Skeletal muscle tissue (tissue), 3 donors: ENCODE measurements at regions not wholly inside any gene's neighbourhood (a gene's known extent, or its start where the extent isn't known, plus 50 kb on each side); places are given as distances from the start of the nearest gene placed in this dataset.

Source experiments
- H3K27ac ChIP-seq: one replicate; pipeline ENCODE4 v1.7.0; 2013; ENCODE audit warnings: mild to moderate bottlenecking, low read depth, low read length, inconsistent platforms
- H3K27me3 ChIP-seq, 3 donors: one replicate each; pipeline ENCODE4 v1.7.0; 2013; ENCODE audit warnings: low read length in 3 of 3; ENCODE audit not compliant: control insufficient read depth in 3 of 3, insufficient read depth in 3 of 3
- H3K36me3 ChIP-seq, 3 donors: one replicate each; pipeline ENCODE4 v1.7.0; 2013; ENCODE audit warnings: low read length in 3 of 3; ENCODE audit not compliant: control insufficient read depth in 3 of 3, insufficient read depth in 3 of 3
- H3K4me1 ChIP-seq, 3 donors: one replicate each; pipeline ENCODE4 v1.7.0; 2013; ENCODE audit warnings: low read length in 3 of 3, mild to moderate bottlenecking in 3 of 3; ENCODE audit not compliant: control insufficient read depth in 3 of 3, insufficient read depth in 3 of 3
- H3K4me3 ChIP-seq, 3 donors: one replicate each; pipeline ENCODE4 v1.7.0; 2013; ENCODE audit warnings: low read length in 3 of 3
- H3K9ac ChIP-seq, 3 donors: one replicate each; pipeline ENCODE4 v1.7.0; 2013; ENCODE audit warnings: low read length in 3 of 3, mild to moderate bottlenecking in 3 of 3, moderate library complexity in 2 of 3, low read depth in 1 of 3
- H3K9me3 ChIP-seq, 3 donors: one replicate each; pipeline ENCODE4 v1.7.0; 2013; ENCODE audit warnings: low read length in 3 of 3; ENCODE audit not compliant: control insufficient read depth in 3 of 3
- donor health status: Osteomylitis.

- peaks cover 37 to 41% (median 37%) of the 10 kb centered on the region in 3 donors for H3K4me1 ChIP-seq
- no peak overlapping the region for H3K4me3 ChIP-seq
- no peaks in the 10 kb centered on the region for H3K27me3 ChIP-seq
- peaks cover 0 to 2% (median 0%) of the 10 kb centered on the region in 3 donors for H3K36me3 ChIP-seq
- H3K27ac ChIP-seq: no peak overlapping the region
- H3K9ac ChIP-seq: peak overlapping the region in 1 of 3 donors; percentile 59
- no peaks in the 10 kb centered on the region for H3K9me3 ChIP-seq
Observed at GRCh38 chr6:71394926-71395325, 106.3 kb downstream of the OGFRL1 start.

GRCh38 chr6:71395731-71396409 lies 107.3 kb downstream of the OGFRL1 start:
- no peaks in the 10 kb centered on the region for H3K9me3 ChIP-seq
- no peaks in the 10 kb centered on the region for H3K27me3 ChIP-seq
- peaks cover 0 to 2% (median 0%) of the 10 kb centered on the region in 3 donors for H3K36me3 ChIP-seq
- H3K4me1 ChIP-seq: peaks cover 33 to 44% (median 37%) of the 10 kb centered on the region in 3 donors
- H3K4me3 ChIP-seq: no peak overlapping the region
- no peak overlapping the region for H3K27ac ChIP-seq
- H3K9ac ChIP-seq: no peak overlapping the region

- Histone ChIP-seq H3K9me3 (no peaks in the 10 kb centered on the region), H3K27ac (no peak overlapping the region), H3K36me3 (peaks cover 0 to 2% (median 0%) of the 10 kb centered on the region in 3 donors), H3K9ac (no peak overlapping the region), H3K27me3 (no peaks in the 10 kb centered on the region), H3K4me3 (no peak overlapping the region), H3K4me1 (peaks cover 28 to 41% (median 32%) of the 10 kb centered on the region in 3 donors)
Observed at GRCh38 chr6:71396410-71396801, 107.8 kb downstream of the OGFRL1 start.

- no peaks in the 10 kb centered on the region for H3K27me3 ChIP-seq
- no peak overlapping the region for H3K27ac ChIP-seq
- no peak overlapping the region for H3K4me3 ChIP-seq
- H3K36me3 ChIP-seq: peaks cover 0 to 4% (median 0%) of the 10 kb centered on the region in 3 donors
- no peak overlapping the region for H3K9ac ChIP-seq
- H3K9me3 ChIP-seq: no peaks in the 10 kb centered on the region
- H3K4me1 ChIP-seq: peaks cover 18 to 28% (median 27%) of the 10 kb centered on the region in 3 donors
Observed at GRCh38 chr6:71399279-71399678, 110.7 kb downstream of the OGFRL1 start.

GRCh38 chr6:71400852-71401251 lies 112.2 kb downstream of the OGFRL1 start:
- Histone ChIP-seq H3K9me3 (no peaks in the 10 kb centered on the region), H3K27ac (no peak overlapping the region), H3K36me3 (peaks cover 0 to 4% (median 0%) of the 10 kb centered on the region in 3 donors), H3K4me1 (peaks cover 12 to 24% (median 23%) of the 10 kb centered on the region in 3 donors), H3K4me3 (no peak overlapping the region), H3K9ac (no peak overlapping the region), H3K27me3 (no peaks in the 10 kb centered on the region)

GRCh38 chr6:71402096-71402495 lies 113.5 kb downstream of the OGFRL1 start:
- Histone ChIP-seq H3K27me3 (no peaks in the 10 kb centered on the region), H3K9ac (no peak overlapping the region)

GRCh38 chr6:71403422-71404134 lies 115.0 kb downstream of the OGFRL1 start:
- Histone ChIP-seq H3K4me3 (peak overlapping the region; percentile 3 to 35 (median 13)), H3K27me3 (no peaks in the 10 kb centered on the region), H3K9me3 (no peaks in the 10 kb centered on the region), H3K27ac (peak overlapping the region; percentile 4), H3K4me1 (peaks cover 7 to 26% (median 16%) of the 10 kb centered on the region in 3 donors), H3K36me3 (peaks cover 0 to 3% (median 0%) of the 10 kb centered on the region in 3 donors), H3K9ac (peak overlapping the region in 1 of 3 donors; percentile 12)

More at GRCh38 chr6:71402096-71402495, 113.5 kb downstream of the OGFRL1 start:
- peaks cover 3 to 21% (median 12%) of the 10 kb centered on the region in 3 donors for H3K4me1 ChIP-seq
- H3K4me3 ChIP-seq: no peak overlapping the region
- peaks cover 0 to 3% (median 0%) of the 10 kb centered on the region in 3 donors for H3K36me3 ChIP-seq
- H3K9me3 ChIP-seq: no peaks in the 10 kb centered on the region
- no peak overlapping the region for H3K27ac ChIP-seq

GRCh38 chr6:71404145-71404966 lies 115.7 kb downstream of the OGFRL1 start:
- peaks cover 12 to 31% (median 20%) of the 10 kb centered on the region in 3 donors for H3K4me1 ChIP-seq

GRCh38 chr6:71404967-71405278 lies 116.3 kb downstream of the OGFRL1 start:
- Histone ChIP-seq H3K36me3 (peaks cover 0 to 3% (median 0%) of the 10 kb centered on the region in 3 donors), H3K9me3 (no peaks in the 10 kb centered on the region), H3K4me1 (peaks cover 16 to 35% (median 25%) of the 10 kb centered on the region in 3 donors), H3K27me3 (no peaks in the 10 kb centered on the region), H3K4me3 (peak overlapping the region in 1 of 3 donors; percentile 18), H3K9ac (no peak overlapping the region), H3K27ac (no peak overlapping the region)

More at GRCh38 chr6:71404145-71404966, 115.7 kb downstream of the OGFRL1 start:
- Histone ChIP-seq H3K4me3 (peak overlapping the region in 1 of 3 donors; percentile 35), H3K9me3 (no peaks in the 10 kb centered on the region), H3K27ac (peak overlapping the region; percentile 4), H3K9ac (peak overlapping the region in 1 of 3 donors; percentile 12), H3K27me3 (no peaks in the 10 kb centered on the region), H3K36me3 (peaks cover 0 to 3% (median 0%) of the 10 kb centered on the region in 3 donors)
